HT1080 (cell line): ENCODE measurements at regions not wholly inside any gene's neighbourhood (a gene's known extent, or its start where the extent isn't known, plus 50 kb on each side); places are given as distances from the start of the nearest gene placed in this dataset.
"Not testable (repeated sequence)": the region's sequence is repeated elsewhere in the genome, so short reads cannot be mapped to it uniquely, and the experiment has no call there.

Experiments used
- DNase-seq: peaks from one replicate; pipeline ENCODE4 v3.0.0-alpha.2; 2015; ENCODE audit warnings: low read depth

GRCh38 chr6:169145496-169145895, 108.2 kb downstream of the THBS2 start:
- no peak for DNase-seq

GRCh38 chr6:169144356-169144755, 109.3 kb downstream of the THBS2 start:
- no peak for DNase-seq

- DNase-seq: no peak
These were observed 111.2 kb downstream of the THBS2 start for GRCh38 chr6:169142538-169142844.

- DNase-seq: no peak
These were observed 111.7 kb downstream of the THBS2 start for GRCh38 chr6:169141671-169142537.

- no peak for DNase-seq
These were observed 112.6 kb downstream of the THBS2 start for GRCh38 chr6:169140986-169141495.

GRCh38 chr6:169139179-169139971, 114.3 kb downstream of the THBS2 start:
- DNase-seq: no peak

GRCh38 chr6:169132352-169132940, 121.2 kb downstream of the THBS2 start:
- DNase-seq: no peak

- DNase-seq: no peak
These were observed 122.3 kb downstream of the THBS2 start for GRCh38 chr6:169131390-169131789.

GRCh38 chr6:169130113-169130512, 123.5 kb downstream of the THBS2 start:
- no peak for DNase-seq

GRCh38 chr6:169121013-169121412, 132.6 kb downstream of the THBS2 start:
- no peak for DNase-seq

- DNase-seq: no peak
These were observed 134.0 kb downstream of the THBS2 start for GRCh38 chr6:169119669-169120068.

GRCh38 chr6:169118346-169118830, 135.3 kb downstream of the THBS2 start:
- no peak for DNase-seq

GRCh38 chr6:169117663-169118062, 136.0 kb downstream of the THBS2 start:
- no peak for DNase-seq

GRCh38 chr6:169115632-169116031, 138.0 kb downstream of the THBS2 start:
- no peak for DNase-seq

GRCh38 chr6:169114632-169115031, 139.0 kb downstream of the THBS2 start:
- DNase-seq: not testable (repeated sequence)

- no peak for DNase-seq
These were observed 140.9 kb downstream of the THBS2 start for GRCh38 chr6:169112483-169113320.

- no peak for DNase-seq
These were observed 142.4 kb downstream of the THBS2 start for GRCh38 chr6:169111203-169111602.

GRCh38 chr6:169109411-169110220, 144.0 kb downstream of the THBS2 start:
- DNase-seq: no peak

- DNase-seq: no peak
These were observed 144.9 kb downstream of the THBS2 start for GRCh38 chr6:169108753-169109152.

- no peak for DNase-seq
These were observed 147.5 kb downstream of the THBS2 start for GRCh38 chr6:169106176-169106575.
